ENCODE measurements at regions not wholly inside any gene's neighbourhood (a gene's known extent, or its start where the extent isn't known, plus 50 kb on each side); places are given as distances from the start of the nearest gene placed in this dataset.

- no peak for TF ChIP-seq EZH2phosphoT487 (conservative IDR thresholded peaks at IDR 0.05; ENCODE audit: low read length)
- TF ChIP-seq, protein P1, sequence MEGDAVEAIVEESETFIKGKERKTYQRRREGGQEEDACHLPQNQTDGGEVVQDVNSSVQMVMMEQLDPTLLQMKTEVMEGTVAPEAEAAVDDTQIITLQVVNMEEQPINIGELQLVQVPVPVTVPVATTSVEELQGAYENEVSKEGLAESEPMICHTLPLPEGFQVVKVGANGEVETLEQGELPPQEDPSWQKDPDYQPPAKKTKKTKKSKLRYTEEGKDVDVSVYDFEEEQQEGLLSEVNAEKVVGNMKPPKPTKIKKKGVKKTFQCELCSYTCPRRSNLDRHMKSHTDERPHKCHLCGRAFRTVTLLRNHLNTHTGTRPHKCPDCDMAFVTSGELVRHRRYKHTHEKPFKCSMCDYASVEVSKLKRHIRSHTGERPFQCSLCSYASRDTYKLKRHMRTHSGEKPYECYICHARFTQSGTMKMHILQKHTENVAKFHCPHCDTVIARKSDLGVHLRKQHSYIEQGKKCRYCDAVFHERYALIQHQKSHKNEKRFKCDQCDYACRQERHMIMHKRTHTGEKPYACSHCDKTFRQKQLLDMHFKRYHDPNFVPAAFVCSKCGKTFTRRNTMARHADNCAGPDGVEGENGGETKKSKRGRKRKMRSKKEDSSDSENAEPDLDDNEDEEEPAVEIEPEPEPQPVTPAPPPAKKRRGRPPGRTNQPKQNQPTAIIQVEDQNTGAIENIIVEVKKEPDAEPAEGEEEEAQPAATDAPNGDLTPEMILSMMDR (IDR thresholded peaks at IDR 0.05; ENCODE audit: insufficient read depth, low read length, poor library complexity, severe bottlenecking) = no peak
Measured at GRCh38 chr20:12894089-12894488, 114.7 kb upstream of the SPTLC3 start.
